Ishikawa (cell line): ENCODE measurements at regions not wholly inside any gene's neighbourhood (a gene's known extent, or its start where the extent isn't known, plus 50 kb on each side); places are given as distances from the start of the nearest gene placed in this dataset.

Experiments
- EP300 ChIP-seq: IDR thresholded peaks from 2 replicates; pipeline ENCODE4 v1.6.1; 2012; ENCODE audit warnings: borderline replicate concordance
- MAX ChIP-seq: IDR thresholded peaks from 2 replicates; pipeline ENCODE4 v1.6.1; 2012
- TCF12 ChIP-seq: IDR thresholded peaks from 2 replicates; pipeline ENCODE4 v1.6.1; 2012; ENCODE audit warnings: low read depth
- USF1 ChIP-seq: IDR thresholded peaks from 2 replicates; pipeline ENCODE4 v1.6.1; 2012

- TF ChIP-seq TCF12 (no peak), MAX (no peak), EP300 (no peak), USF1 (no peak)
These were observed 102.0 kb upstream of the CLSTN2 start for GRCh38 chr3:139832998-139833397.
